Left ventricle myocardium inferior (tissue), 1 donor: ENCODE measurements at regions not wholly inside any gene's neighbourhood (a gene's known extent, or its start where the extent isn't known, plus 50 kb on each side); places are given as distances from the start of the nearest gene placed in this dataset.

Source experiments
- DNase-seq: peaks from one replicate; pipeline ENCODE4 v3.0.0-alpha.2; 2020
- H3K27ac ChIP-seq: fragments of 200-600 bp; replicated peaks from 2 replicates; pipeline ENCODE4 v1.8.0; 2021
- H3K27me3 ChIP-seq: fragments of 200-600 bp; 2 replicates; pipeline ENCODE4 v1.8.0; 2021; ENCODE audit warnings: low read depth
- H3K36me3 ChIP-seq: fragments of 200-600 bp; 2 replicates; pipeline ENCODE4 v1.8.0; 2021
- H3K4me1 ChIP-seq: fragments of 200-600 bp; 2 replicates; pipeline ENCODE4 v1.8.0; 2021
- H3K4me3 ChIP-seq: fragments of 200-600 bp; 2 replicates; pipeline ENCODE4 v1.8.0; 2021; ENCODE audit warnings: mild to moderate bottlenecking, moderate library complexity
- H3K9me3 ChIP-seq: fragments of 200-600 bp; replicated peaks from 2 replicates; pipeline ENCODE4 v1.8.0; 2021
- CTCF ChIP-seq: fragments of 200-600 bp; IDR thresholded peaks from 2 replicates; pipeline ENCODE4 v1.8.0; 2021; ENCODE audit warnings: antibody characterized with exemption, mild to moderate bottlenecking, borderline replicate concordance
- intact Hi-C: fragments of 100-400 bp; cut with micrococcal nuclease; formaldehyde crosslinking; loops from one replicate; pipeline ENCODE4 v1.11.0; 2022
- donor health status: DM: no; HTN: yes; CAD: no; lungs with severe emphysema.

- H3K4me3 ChIP-seq, result no peak overlapping the region
- no peaks in the 10 kb centered on the region for H3K36me3 ChIP-seq
- H3K27ac ChIP-seq, result no peak overlapping the region
- peaks cover 90% of the 10 kb centered on the region for H3K27me3 ChIP-seq
- intact Hi-C loops, result no loop called here
- no peaks in the 10 kb centered on the region for H3K9me3 ChIP-seq
- no peak for TF ChIP-seq CTCF
- H3K4me1 ChIP-seq, result no peaks in the 10 kb centered on the region
- DNase-seq, result no peak
Observed at GRCh38 chr13:111944171-111944583, 122.8 kb upstream of the SOX1 start.

GRCh38 chr13:111945086-111945485 lies 121.9 kb upstream of the SOX1 start:
- intact Hi-C loops, result no loop called here
- Histone ChIP-seq H3K27me3 (peaks cover 88% of the 10 kb centered on the region), H3K9me3 (peaks cover 5% of the 10 kb centered on the region), H3K4me3 (no peak overlapping the region), H3K36me3 (no peaks in the 10 kb centered on the region), H3K4me1 (no peaks in the 10 kb centered on the region), H3K27ac (no peak overlapping the region)
- no peak for DNase-seq
- no peak for TF ChIP-seq CTCF

- peaks cover 84% of the 10 kb centered on the region for H3K27me3 ChIP-seq
- intact Hi-C loops, result no loop called here
- DNase-seq, result no peak
Observed at GRCh38 chr13:111946214-111946613, 120.7 kb upstream of the SOX1 start.

GRCh38 chr13:111947026-111947810 lies 119.7 kb upstream of the SOX1 start:
- Histone ChIP-seq H3K27me3 (peaks cover 85% of the 10 kb centered on the region), H3K9me3 (peaks cover 19% of the 10 kb centered on the region), H3K36me3 (no peaks in the 10 kb centered on the region), H3K4me3 (no peak overlapping the region), H3K27ac (no peak overlapping the region), H3K4me1 (no peaks in the 10 kb centered on the region)
- DNase-seq, result no peak
- intact Hi-C loops, result no loop called here
- no peak for TF ChIP-seq CTCF

More at GRCh38 chr13:111946214-111946613, 120.7 kb upstream of the SOX1 start:
- TF ChIP-seq CTCF, result no peak
- H3K27ac ChIP-seq, result no peak overlapping the region
- no peak overlapping the region for H3K4me3 ChIP-seq
- peaks cover 16% of the 10 kb centered on the region for H3K9me3 ChIP-seq
- H3K36me3 ChIP-seq, result no peaks in the 10 kb centered on the region
- H3K4me1 ChIP-seq, result no peaks in the 10 kb centered on the region

- Histone ChIP-seq H3K4me3 (no peak overlapping the region), H3K27me3 (peaks cover 86% of the 10 kb centered on the region), H3K27ac (no peak overlapping the region), H3K36me3 (no peaks in the 10 kb centered on the region), H3K9me3 (peaks cover 19% of the 10 kb centered on the region), H3K4me1 (no peaks in the 10 kb centered on the region)
- no peak for DNase-seq
- intact Hi-C loops, result no loop called here
- TF ChIP-seq CTCF, result no peak
Observed at GRCh38 chr13:111947876-111948275, 119.1 kb upstream of the SOX1 start.
